Right cardiac atrium (tissue), 5 donors: ENCODE measurements at regions not wholly inside any gene's neighbourhood (a gene's known extent, or its start where the extent isn't known, plus 50 kb on each side); places are given as distances from the start of the nearest gene placed in this dataset.

Experiments used
- ATAC-seq, 2 donors: fragments of 200-7000 bp; cut with Tn5 transposase; one replicate each; pipeline versions ENCODE4 v1.8.0 to v1.9.1; 2020; ENCODE audit warnings: moderate library complexity in 2 of 2, mild to moderate bottlenecking in 1 of 2
- DNase-seq, 3 donors: peaks; one replicate each; pipeline ENCODE4 v3.0.0-alpha.2; 2020
- H3K27ac ChIP-seq: one replicate; pipeline ENCODE4 v1.5.1; 2013; ENCODE audit warnings: mild to moderate bottlenecking, low read length, control low read depth, moderate library complexity
- H3K27me3 ChIP-seq: one replicate; pipeline ENCODE4 v1.6.1; 2013; ENCODE audit not compliant: control insufficient read depth, insufficient read depth
- H3K4me1 ChIP-seq: one replicate; pipeline ENCODE4 v1.6.1; 2013; ENCODE audit warnings: low read length; ENCODE audit not compliant: control insufficient read depth, insufficient read depth
- H3K4me3 ChIP-seq: one replicate; pipeline ENCODE4 v1.5.1; 2013; ENCODE audit warnings: low read length, control low read depth
- H3K9me3 ChIP-seq: one replicate; pipeline ENCODE4 v1.6.1; 2013; ENCODE audit warnings: low read length; ENCODE audit not compliant: control insufficient read depth
- WGBS: extraction: QIAGEN DNeasy Blood & Tissue Kit; methylation state at CpG from one replicate; pipeline ENCODE4 v1.1.7; 2013; 5-methylcytosine and 5-hydroxymethylcytosine counted together
- intact Hi-C, 4 donors: fragments of 100-400 bp; cut with DNase I; formaldehyde crosslinking; loops; one replicate each; pipeline versions ENCODE4 v1.11.0 to v1.14.0; 2022 to 2023
- donor health status: healthy with polysubstance abuse.
- donor health status: DM: no; HTN: yes; CAD: no.
- donor health status: DM: no; HTN: no; CAD: no.
- donor health status: DM: no; HTN: yes; CAD: no; lungs with severe emphysema.
- donor health status: DM: yes; HTN: yes; CAD: no.

GRCh38 chr22:47236718-47237117 lies 474.3 kb downstream of the TBC1D22A start:
- 90% methylated on average over 1 of the region's 1 CpG for WGBS
- no peak overlapping the region for H3K4me3 ChIP-seq
- no peak overlapping the region for H3K27ac ChIP-seq
- ATAC-seq (no peak), DNase-seq (no peak)
- intact Hi-C loops, result no loop called here
- peaks cover 9% of the 10 kb centered on the region for H3K9me3 ChIP-seq
- H3K4me1 ChIP-seq, result no peaks in the 10 kb centered on the region
- H3K27me3 ChIP-seq, result no peaks in the 10 kb centered on the region

- Histone ChIP-seq H3K27ac (no peak overlapping the region), H3K9me3 (peaks cover 11% of the 10 kb centered on the region), H3K27me3 (no peaks in the 10 kb centered on the region), H3K4me1 (no peaks in the 10 kb centered on the region), H3K4me3 (no peak overlapping the region)
- ATAC-seq (no peak), DNase-seq (no peak)
- intact Hi-C loops, result no loop called here
- 71% methylated on average over 2 of the region's 2 CpGs for WGBS
These were observed 473.7 kb downstream of the TBC1D22A start for GRCh38 chr22:47236161-47236560.

GRCh38 chr22:47233316-47234243 lies 471.1 kb downstream of the TBC1D22A start:
- DNase-seq, result no peak
- H3K9me3 ChIP-seq, result peaks cover 11% of the 10 kb centered on the region
- no peak overlapping the region for H3K27ac ChIP-seq
- WGBS, result 77% methylated on average over 9 of the region's 9 CpGs
- intact Hi-C loops, result no loop called here
- no peak overlapping the region for H3K4me3 ChIP-seq
- H3K4me1 ChIP-seq, result no peaks in the 10 kb centered on the region
- no peaks in the 10 kb centered on the region for H3K27me3 ChIP-seq
- no peak for ATAC-seq

- no peak overlapping the region for H3K27ac ChIP-seq
- H3K9me3 ChIP-seq, result peaks cover 11% of the 10 kb centered on the region
- no peaks in the 10 kb centered on the region for H3K4me1 ChIP-seq
- no peaks in the 10 kb centered on the region for H3K27me3 ChIP-seq
- 83% methylated on average over 7 of the region's 7 CpGs for WGBS
- ATAC-seq (no peak), DNase-seq (no peak)
- no peak overlapping the region for H3K4me3 ChIP-seq
- intact Hi-C loops, result no loop called here
These were observed 470.3 kb downstream of the TBC1D22A start for GRCh38 chr22:47232753-47233152.

GRCh38 chr22:47232197-47232596 lies 469.7 kb downstream of the TBC1D22A start:
- Histone ChIP-seq H3K4me3 (no peak overlapping the region), H3K9me3 (peaks cover 11% of the 10 kb centered on the region), H3K4me1 (no peaks in the 10 kb centered on the region), H3K27me3 (no peaks in the 10 kb centered on the region), H3K27ac (no peak overlapping the region)
- intact Hi-C loops, result no loop called here
- WGBS, result 71% methylated on average over 4 of the region's 4 CpGs
- DNase-seq, result no peak
- no peak for ATAC-seq

GRCh38 chr22:47231759-47232158 lies 469.3 kb downstream of the TBC1D22A start:
- DNase-seq, result no peak
- 68% methylated on average over 7 of the region's 7 CpGs for WGBS
- H3K4me1 ChIP-seq, result no peaks in the 10 kb centered on the region
- H3K27me3 ChIP-seq, result no peaks in the 10 kb centered on the region
- H3K27ac ChIP-seq, result no peak overlapping the region
- intact Hi-C loops, result no loop called here
- no peak for ATAC-seq
- H3K9me3 ChIP-seq, result peaks cover 11% of the 10 kb centered on the region
- H3K4me3 ChIP-seq, result no peak overlapping the region

GRCh38 chr22:47230741-47231140 lies 468.3 kb downstream of the TBC1D22A start:
- H3K27me3 ChIP-seq, result no peaks in the 10 kb centered on the region
- ATAC-seq, result no peak
- intact Hi-C loops, result no loop called here
- peaks cover 11% of the 10 kb centered on the region for H3K9me3 ChIP-seq
- H3K4me1 ChIP-seq, result no peaks in the 10 kb centered on the region
- no peak overlapping the region for H3K27ac ChIP-seq
- DNase-seq, result no peak
- H3K4me3 ChIP-seq, result no peak overlapping the region
- 83% methylated on average over 5 of the region's 5 CpGs for WGBS

- H3K9me3 ChIP-seq, result peaks cover 11% of the 10 kb centered on the region
- ATAC-seq (no peak), DNase-seq (no peak)
- intact Hi-C loops, result no loop called here
- no peaks in the 10 kb centered on the region for H3K27me3 ChIP-seq
- H3K4me3 ChIP-seq, result no peak overlapping the region
- H3K4me1 ChIP-seq, result no peaks in the 10 kb centered on the region
- 67% methylated on average over 7 of the region's 7 CpGs for WGBS
- no peak overlapping the region for H3K27ac ChIP-seq
These were observed 467.8 kb downstream of the TBC1D22A start for GRCh38 chr22:47230251-47230650.

GRCh38 chr22:47228767-47229166 lies 466.3 kb downstream of the TBC1D22A start:
- ATAC-seq (no peak), DNase-seq (no peak)
- Histone ChIP-seq H3K27me3 (no peaks in the 10 kb centered on the region), H3K4me3 (no peak overlapping the region), H3K9me3 (peaks cover 9% of the 10 kb centered on the region), H3K4me1 (no peaks in the 10 kb centered on the region), H3K27ac (no peak overlapping the region)
- intact Hi-C loops, result no loop called here
- WGBS, result 68% methylated on average over 3 of the region's 3 CpGs

GRCh38 chr22:47225931-47226633 lies 463.6 kb downstream of the TBC1D22A start:
- no peaks in the 10 kb centered on the region for H3K9me3 ChIP-seq
- H3K4me1 ChIP-seq, result no peaks in the 10 kb centered on the region
- intact Hi-C loops, result no loop called here
- H3K27me3 ChIP-seq, result no peaks in the 10 kb centered on the region
- no peak for ATAC-seq
- no peak for DNase-seq
- H3K4me3 ChIP-seq, result no peak overlapping the region
- WGBS, result 83% methylated on average over 15 of the region's 15 CpGs
- no peak overlapping the region for H3K27ac ChIP-seq

- intact Hi-C loops, result no loop called here
- DNase-seq, result no peak
- 92% methylated on average over 11 of the region's 11 CpGs for WGBS
These were observed 462.9 kb downstream of the TBC1D22A start for GRCh38 chr22:47225080-47225930.

More at GRCh38 chr22:47225080-47225930, 462.9 kb downstream of the TBC1D22A start:
- no peak overlapping the region for H3K4me3 ChIP-seq
- no peaks in the 10 kb centered on the region for H3K27me3 ChIP-seq
- no peak overlapping the region for H3K27ac ChIP-seq
- ATAC-seq, result no peak
- H3K9me3 ChIP-seq, result no peaks in the 10 kb centered on the region
- no peaks in the 10 kb centered on the region for H3K4me1 ChIP-seq
